Endothelial cell of umbilical vein (primary cell): ENCODE measurements at regions not wholly inside any gene's neighbourhood (a gene's known extent, or its start where the extent isn't known, plus 50 kb on each side); places are given as distances from the start of the nearest gene placed in this dataset.

Experiments
- BruUV-seq: library from RNA; stranded (reverse); fragments of 400-500 nt; replicated peaks from 2 replicates; lab custom pipeline; 2021; lab: Mats Ljungman, UMichigan
- CTCF ChIA-PET: fragments of 300-600, 350-600 bp; sonication (Branson Sonifier 250); formaldehyde crosslinking; loops from one replicate; lab custom pipeline; 2021; ENCODE audit warnings: antibody characterized with exemption, inconsistent platforms; lab: Charles Lee
- POLR2A ChIA-PET: fragments of 300-600, 350-600 bp; sonication (Branson Sonifier 250); formaldehyde crosslinking; loops from one replicate; lab custom pipeline; 2021; ENCODE audit warnings: antibody characterized with exemption, inconsistent platforms; lab: Charles Lee
- DNase-seq: peaks from one replicate; pipeline ENCODE4 v3.0.0-alpha.2; 2011; ENCODE audit warnings: low read depth, low spot score
- FAIRE-seq: peaks from 2 replicates; lab custom pipeline; 2011; peaks lifted over from hg19 to GRCh38; lab: Jason Lieb, UNC
- H2AFZ ChIP-seq: 2 replicates; pipeline ENCODE4 v1.6.0; 2012; ENCODE audit warnings: low read depth, low read length, control low read depth, inconsistent platforms
- H3K27ac ChIP-seq: 2 replicates; pipeline ENCODE4 v1.5.1; 2011; ENCODE audit warnings: low read depth, mild to moderate bottlenecking, control low read depth, low read length, moderate library complexity; ENCODE audit not compliant: insufficient read depth
- H3K27me3 ChIP-seq, 2 experiments: 2 replicates each; pipeline versions ENCODE4 v1.6.0 to v1.6.1; 2011; ENCODE audit warnings: low read length in 2 of 2, mixed read lengths in 1 of 2; ENCODE audit not compliant: control insufficient read depth in 2 of 2, insufficient read depth in 2 of 2
- H3K36me3 ChIP-seq, 2 experiments: 2 replicates in 1 of 2; 3 replicates in 1 of 2; pipeline ENCODE4 v1.5.1; 2011; ENCODE audit warnings: low read length in 2 of 2, mild to moderate bottlenecking in 1 of 2, moderate library complexity in 1 of 2; ENCODE audit not compliant: control insufficient read depth in 2 of 2, insufficient read depth in 2 of 2; ENCODE audit errors: extremely low read depth in 1 of 2
- H3K4me1 ChIP-seq: 3 replicates; pipeline ENCODE4 v1.5.1; 2011; ENCODE audit warnings: mild to moderate bottlenecking, low read length; ENCODE audit not compliant: control insufficient read depth, insufficient read depth; ENCODE audit errors: extremely low read depth
- H3K4me2 ChIP-seq: 2 replicates; pipeline ENCODE4 v1.6.1; 2011; ENCODE audit warnings: low read length, control low read depth, mixed read lengths; ENCODE audit not compliant: insufficient read depth
- H3K4me3 ChIP-seq, 3 experiments: fragments of 200-600 bp in 1 of 3; sonication (generic), shearing (Covaris generic) in 1 of 3; replicated peaks in 1 of 3; 2 replicates each; pipeline ENCODE4 v1.5.1; 2011 to 2016; ENCODE audit warnings: control low read depth in 3 of 3, low read length in 3 of 3, mild to moderate bottlenecking in 2 of 3, inconsistent platforms in 1 of 3, low read depth in 1 of 3, moderate library complexity in 1 of 3; ENCODE audit not compliant: insufficient read depth in 1 of 3
- H3K79me2 ChIP-seq: 2 replicates; pipeline ENCODE4 v1.6.0; 2012; ENCODE audit warnings: low read length, inconsistent platforms; ENCODE audit not compliant: control insufficient read depth, insufficient read depth
- H3K9ac ChIP-seq: replicated peaks from 2 replicates; pipeline ENCODE3; 2011; ENCODE audit warnings: low read length, control low read depth; ENCODE audit not compliant: insufficient read depth; ENCODE audit errors: extremely low read depth
- H3K9me1 ChIP-seq: replicated peaks from 3 replicates; pipeline ENCODE4 v1.6.0; 2011; ENCODE audit warnings: mild to moderate bottlenecking, low read length; ENCODE audit not compliant: control insufficient read depth, insufficient read depth; ENCODE audit errors: extremely low read depth
- H3K9me3 ChIP-seq: replicated peaks from 2 replicates; pipeline ENCODE4 v1.5.1; 2012; ENCODE audit warnings: low read length, inconsistent platforms; ENCODE audit not compliant: control insufficient read depth, insufficient read depth
- H4K20me1 ChIP-seq: replicated peaks from 2 replicates; pipeline ENCODE3; 2011; ENCODE audit warnings: mild to moderate bottlenecking, low read length; ENCODE audit not compliant: control insufficient read depth, insufficient read depth; ENCODE audit errors: extremely low read depth
- EZH2 ChIP-seq: IDR thresholded peaks from 2 replicates; pipeline ENCODE4 v1.6.1; 2012; ENCODE audit warnings: borderline replicate concordance, low read depth, mild to moderate bottlenecking, moderate library complexity, low read length, inconsistent platforms; ENCODE audit not compliant: severe bottlenecking
- FOS ChIP-seq: IDR thresholded peaks from 2 replicates; pipeline ENCODE4 v1.6.1; 2011; ENCODE audit warnings: mild to moderate bottlenecking, low read length, moderate library complexity, borderline replicate concordance; ENCODE audit not compliant: insufficient read depth
- GATA2 ChIP-seq: IDR thresholded peaks from 2 replicates; pipeline ENCODE4 v1.7.0; 2011; ENCODE audit warnings: low read depth, mild to moderate bottlenecking, moderate library complexity, mixed read lengths, low read length; ENCODE audit not compliant: insufficient read length, insufficient read depth
- JUN ChIP-seq: IDR thresholded peaks from 2 replicates; pipeline ENCODE4 v1.6.1; 2011; ENCODE audit warnings: borderline replicate concordance, low read depth; ENCODE audit not compliant: insufficient read length, insufficient read depth
- MYC ChIP-seq: IDR thresholded peaks from one replicate; pipeline ENCODE4 v1.6.1; 2011; ENCODE audit warnings: mild to moderate bottlenecking, low read depth, low read length
- POLR2A ChIP-seq: IDR thresholded peaks from 2 replicates; pipeline ENCODE4 v1.6.1; 2012; ENCODE audit warnings: low read depth, mild to moderate bottlenecking, control low read depth, low read length
- POLR2AphosphoS5 ChIP-seq: IDR thresholded peaks from 2 replicates; pipeline ENCODE4 v1.6.1; 2012; ENCODE audit warnings: low read depth, mild to moderate bottlenecking, control low read depth, low read length, moderate library complexity; ENCODE audit not compliant: insufficient read depth
- dilution Hi-C: fragments of 300-500 bp; cut with MboI; formaldehyde crosslinking; loops from one replicate; pipeline ENCODE4 v1.15.0; 2019; ENCODE audit warnings: low sequenced_read_pairs; ENCODE audit not compliant: extremely low pct_ligation_motif_present
- intact Hi-C: fragments of 100-400 bp; cut with micrococcal nuclease; formaldehyde crosslinking; loops from one replicate; pipeline ENCODE4 v1.10.0; 2022
- TF ChIP-seq, protein P1 (sequence below), 2 donors: IDR thresholded peaks; 1 replicate in 1 of 2; 2 replicates in 1 of 2; pipeline ENCODE4 v1.5.1; 2011; ENCODE audit warnings: low read length in 2 of 2, mild to moderate bottlenecking in 2 of 2, moderate library complexity in 2 of 2, control low read depth in 1 of 2, inconsistent platforms in 1 of 2, low read depth in 1 of 2; ENCODE audit not compliant: insufficient read depth in 1 of 2; ENCODE audit errors: extremely low read depth in 1 of 2
- TF ChIP-seq, protein P2 (sequence below): IDR thresholded peaks from 2 replicates; pipeline ENCODE4 v1.6.1; 2011; ENCODE audit not compliant: insufficient read depth, insufficient read length

DNA sequence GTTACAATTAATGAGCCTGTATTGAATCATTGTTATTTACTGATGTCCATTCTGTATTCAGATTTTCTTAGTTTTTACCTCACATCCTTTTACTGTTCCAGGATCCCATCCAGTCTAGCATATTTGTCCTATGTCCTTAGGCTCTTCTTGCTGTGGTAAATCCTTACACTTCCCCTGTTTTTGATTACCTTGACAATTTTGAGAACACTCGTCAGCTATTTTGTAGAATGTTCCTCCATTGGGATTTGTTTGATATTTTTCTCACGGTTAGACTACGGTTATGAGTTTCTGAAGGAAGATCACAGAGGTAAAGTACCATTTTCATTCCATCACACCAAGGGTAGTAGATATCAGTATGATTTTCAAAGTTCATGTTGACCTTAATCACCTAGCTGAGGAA, 202.3 kb downstream of the AKAIN1 start:
- CTCF ChIA-PET = no interaction called here

More for the DNA sequence above, 202.3 kb downstream of the AKAIN1 start:
- no peak for DNase-seq
- Histone ChIP-seq H3K4me2 (no peak overlapping the region), H3K4me3 (no peak overlapping the region), H3K27me3 (no peaks in the 10 kb centered on the region), H3K9ac (no peak overlapping the region), H3K9me1 (no peaks in the 10 kb centered on the region), H4K20me1 (no peaks in the 10 kb centered on the region), H3K4me1 (no peaks in the 10 kb centered on the region), H3K27ac (no peak overlapping the region), H2AFZ (no peak overlapping the region), H3K9me3 (peaks cover 2% of the 10 kb centered on the region), H3K36me3 (no peaks in the 10 kb centered on the region), H3K79me2 (no peaks in the 10 kb centered on the region)
- FAIRE-seq = no peak
- TF ChIP-seq, protein P1, sequence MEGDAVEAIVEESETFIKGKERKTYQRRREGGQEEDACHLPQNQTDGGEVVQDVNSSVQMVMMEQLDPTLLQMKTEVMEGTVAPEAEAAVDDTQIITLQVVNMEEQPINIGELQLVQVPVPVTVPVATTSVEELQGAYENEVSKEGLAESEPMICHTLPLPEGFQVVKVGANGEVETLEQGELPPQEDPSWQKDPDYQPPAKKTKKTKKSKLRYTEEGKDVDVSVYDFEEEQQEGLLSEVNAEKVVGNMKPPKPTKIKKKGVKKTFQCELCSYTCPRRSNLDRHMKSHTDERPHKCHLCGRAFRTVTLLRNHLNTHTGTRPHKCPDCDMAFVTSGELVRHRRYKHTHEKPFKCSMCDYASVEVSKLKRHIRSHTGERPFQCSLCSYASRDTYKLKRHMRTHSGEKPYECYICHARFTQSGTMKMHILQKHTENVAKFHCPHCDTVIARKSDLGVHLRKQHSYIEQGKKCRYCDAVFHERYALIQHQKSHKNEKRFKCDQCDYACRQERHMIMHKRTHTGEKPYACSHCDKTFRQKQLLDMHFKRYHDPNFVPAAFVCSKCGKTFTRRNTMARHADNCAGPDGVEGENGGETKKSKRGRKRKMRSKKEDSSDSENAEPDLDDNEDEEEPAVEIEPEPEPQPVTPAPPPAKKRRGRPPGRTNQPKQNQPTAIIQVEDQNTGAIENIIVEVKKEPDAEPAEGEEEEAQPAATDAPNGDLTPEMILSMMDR (IDR thresholded peaks at IDR 0.05; ENCODE audit: extremely low read depth in 1 of 2, insufficient read depth in 1 of 2, low read depth in 1 of 2, low read length in 2 of 2) = no peak
- TF ChIP-seq GATA2 (no peak), EZH2 (no peak), MYC (no peak), POLR2A (no peak), POLR2AphosphoS5 (no peak), JUN (no peak), FOS (no peak)
- TF ChIP-seq, protein P2, sequence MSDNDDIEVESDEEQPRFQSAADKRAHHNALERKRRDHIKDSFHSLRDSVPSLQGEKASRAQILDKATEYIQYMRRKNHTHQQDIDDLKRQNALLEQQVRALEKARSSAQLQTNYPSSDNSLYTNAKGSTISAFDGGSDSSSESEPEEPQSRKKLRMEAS = no peak
- dilution Hi-C loops (no loop called here), intact Hi-C loops (no loop called here)
- POLR2A ChIA-PET = no interaction called here
- no TSS peak for BruUV-seq
